ENCODE measurements at regions not wholly inside any gene's neighbourhood (a gene's known extent, or its start where the extent isn't known, plus 50 kb on each side); places are given as distances from the start of the nearest gene placed in this dataset.
A peak's percentile ranks its signal among the peaks of the same experiment; 100 is the strongest.
"Not testable (repeated sequence)": the region's sequence is repeated elsewhere in the genome, so short reads cannot be mapped to it uniquely, and the experiment has no call there.

DNA sequence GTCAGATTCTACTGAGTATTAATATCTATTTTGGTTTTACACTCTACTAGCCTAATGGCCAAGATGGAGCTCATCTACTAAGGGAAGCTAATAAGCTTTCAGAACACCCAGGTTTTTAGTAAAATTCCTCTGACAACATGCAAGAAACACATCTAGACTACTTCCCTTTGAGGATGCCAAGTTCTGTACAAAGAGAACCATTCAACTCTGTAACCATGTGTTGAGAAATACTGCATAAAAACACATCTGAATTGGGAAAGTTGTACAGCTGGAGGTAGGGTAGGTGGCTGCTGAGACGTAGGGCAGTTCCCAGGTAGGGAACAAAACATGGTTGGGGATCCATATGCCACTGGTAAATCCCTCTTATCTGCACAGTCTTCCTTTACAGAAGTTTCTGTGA is 66.2 kb downstream of the SC5D start:
- no peaks in the 10 kb centered on the region for H3K36me3 ChIP-seq (replicated peaks)
- DNase-seq: no peak
- TF ChIP-seq, protein P1, sequence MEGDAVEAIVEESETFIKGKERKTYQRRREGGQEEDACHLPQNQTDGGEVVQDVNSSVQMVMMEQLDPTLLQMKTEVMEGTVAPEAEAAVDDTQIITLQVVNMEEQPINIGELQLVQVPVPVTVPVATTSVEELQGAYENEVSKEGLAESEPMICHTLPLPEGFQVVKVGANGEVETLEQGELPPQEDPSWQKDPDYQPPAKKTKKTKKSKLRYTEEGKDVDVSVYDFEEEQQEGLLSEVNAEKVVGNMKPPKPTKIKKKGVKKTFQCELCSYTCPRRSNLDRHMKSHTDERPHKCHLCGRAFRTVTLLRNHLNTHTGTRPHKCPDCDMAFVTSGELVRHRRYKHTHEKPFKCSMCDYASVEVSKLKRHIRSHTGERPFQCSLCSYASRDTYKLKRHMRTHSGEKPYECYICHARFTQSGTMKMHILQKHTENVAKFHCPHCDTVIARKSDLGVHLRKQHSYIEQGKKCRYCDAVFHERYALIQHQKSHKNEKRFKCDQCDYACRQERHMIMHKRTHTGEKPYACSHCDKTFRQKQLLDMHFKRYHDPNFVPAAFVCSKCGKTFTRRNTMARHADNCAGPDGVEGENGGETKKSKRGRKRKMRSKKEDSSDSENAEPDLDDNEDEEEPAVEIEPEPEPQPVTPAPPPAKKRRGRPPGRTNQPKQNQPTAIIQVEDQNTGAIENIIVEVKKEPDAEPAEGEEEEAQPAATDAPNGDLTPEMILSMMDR (IDR thresholded peaks at IDR 0.05; ENCODE audit: low read depth, low read length, missing control alignments): no peak
- in situ Hi-C loops (cut with HindIII; ENCODE audit: low pct_ligation_motif_present, low sequenced_read_pairs): no loop called here
- H3K4me3 ChIP-seq (ENCODE audit: low read depth, low read length): no peak overlapping the region
- no peak overlapping the region for H3K27ac ChIP-seq
- no peaks in the 10 kb centered on the region for H3K27me3 ChIP-seq (replicated peaks)

DNA sequence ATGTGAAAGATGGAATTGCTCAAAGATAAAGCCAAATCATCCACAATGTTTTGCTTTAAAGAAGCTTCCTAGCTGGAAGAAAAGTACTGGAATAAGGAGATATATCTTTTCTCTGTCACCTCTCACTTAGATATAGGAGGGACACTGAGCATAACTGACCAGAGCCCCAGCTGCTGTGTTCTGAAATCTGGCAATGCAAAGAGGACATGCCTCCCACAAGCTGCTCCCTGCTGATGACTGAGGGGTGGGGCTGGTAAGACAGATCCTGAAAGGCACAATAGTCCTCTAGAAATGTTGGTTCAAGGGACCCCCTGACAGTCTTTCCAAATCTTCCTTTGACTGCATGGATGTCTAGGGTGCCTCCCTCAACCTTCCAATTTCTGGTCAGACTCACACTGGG is 67.0 kb downstream of the SC5D start:
- no peak overlapping the region for H3K4me3 ChIP-seq (ENCODE audit: low read depth, low read length)
- TF ChIP-seq, protein P1 (IDR thresholded peaks at IDR 0.05; ENCODE audit: low read depth, low read length, missing control alignments): no peak
- in situ Hi-C loops (cut with HindIII; ENCODE audit: low pct_ligation_motif_present, low sequenced_read_pairs): no loop called here
- no peak overlapping the region for H3K27ac ChIP-seq
- no peaks in the 10 kb centered on the region for H3K36me3 ChIP-seq (replicated peaks)
- H3K27me3 ChIP-seq (replicated peaks): no peaks in the 10 kb centered on the region
- DNase-seq: no peak

DNA sequence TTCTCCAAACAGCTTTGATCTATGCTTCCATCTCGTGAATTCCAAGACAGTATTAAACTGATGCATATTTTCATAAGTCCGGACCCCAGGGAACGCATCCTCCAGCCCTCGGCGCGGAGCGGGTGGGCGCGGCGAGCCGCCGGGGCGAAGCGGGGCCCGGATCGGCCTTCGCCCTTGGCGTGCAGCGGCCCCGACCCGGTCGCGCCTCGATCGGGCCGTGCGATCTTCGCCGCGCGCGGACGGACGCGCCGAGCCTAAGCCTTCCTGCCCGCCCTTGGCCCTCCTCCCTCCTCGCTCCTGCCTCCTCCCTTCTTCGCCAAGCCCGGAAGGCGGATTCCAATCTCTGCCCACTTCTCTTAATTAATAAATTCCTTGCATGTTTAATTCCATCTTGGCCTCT is 70.4 kb downstream of the SC5D start:
- in situ Hi-C loops (cut with HindIII; ENCODE audit: low pct_ligation_motif_present, low sequenced_read_pairs); DNase-seq; H3K27ac ChIP-seq; H3K36me3 ChIP-seq (replicated peaks); H3K27me3 ChIP-seq (replicated peaks); H3K4me3 ChIP-seq (ENCODE audit: low read depth, low read length): not testable (repeated sequence)

DNA sequence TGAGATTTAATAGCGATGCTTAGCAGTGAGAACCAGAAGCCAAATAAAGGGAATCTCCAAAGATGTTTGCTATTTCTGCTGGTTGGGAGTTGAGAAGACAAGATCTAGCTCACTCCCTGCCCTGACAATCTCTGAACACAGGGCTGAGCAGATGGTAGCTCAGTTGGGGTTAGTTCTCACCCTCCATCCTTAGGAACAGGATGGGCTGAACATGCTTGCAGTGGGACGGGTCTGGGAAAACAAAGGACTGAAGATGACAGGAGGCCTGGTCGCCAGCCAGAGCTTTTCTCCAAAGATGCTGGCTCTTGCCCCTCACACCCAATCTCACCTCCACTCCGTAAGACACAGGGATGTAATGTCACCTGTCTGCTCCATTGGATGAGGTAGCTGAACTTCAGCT is 72.7 kb downstream of the SC5D start:
- no peaks in the 10 kb centered on the region for H3K27me3 ChIP-seq (replicated peaks)
- no peaks in the 10 kb centered on the region for H3K36me3 ChIP-seq (replicated peaks)
- in situ Hi-C loops (cut with HindIII; ENCODE audit: low pct_ligation_motif_present, low sequenced_read_pairs): no loop called here
- no peak for DNase-seq
- no peak overlapping the region for H3K27ac ChIP-seq
- no peak overlapping the region for H3K4me3 ChIP-seq (ENCODE audit: low read depth, low read length)
- TF ChIP-seq, protein P1 (IDR thresholded peaks at IDR 0.05; ENCODE audit: low read depth, low read length, missing control alignments): no peak

DNA sequence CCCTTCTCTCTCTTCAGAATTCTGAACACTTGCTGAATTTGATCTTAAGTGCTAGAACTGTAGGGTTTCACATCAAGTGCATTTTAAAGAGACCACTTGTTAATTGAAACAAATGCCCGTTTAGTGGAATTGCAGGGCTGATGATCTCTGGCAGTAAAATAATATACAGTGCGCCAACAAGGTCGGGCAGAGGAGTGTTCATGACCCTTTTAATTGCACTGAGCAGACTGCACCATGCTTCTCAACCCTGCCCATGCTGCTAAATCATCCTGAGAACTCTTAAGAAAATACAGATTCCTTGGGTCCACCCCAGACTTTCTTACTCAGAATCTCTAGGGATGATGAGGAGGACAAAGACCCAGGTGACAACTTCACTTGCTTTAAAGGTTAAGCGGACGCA is 73.5 kb downstream of the SC5D start:
- no peak for DNase-seq
- H3K36me3 ChIP-seq (replicated peaks): no peaks in the 10 kb centered on the region

DNA sequence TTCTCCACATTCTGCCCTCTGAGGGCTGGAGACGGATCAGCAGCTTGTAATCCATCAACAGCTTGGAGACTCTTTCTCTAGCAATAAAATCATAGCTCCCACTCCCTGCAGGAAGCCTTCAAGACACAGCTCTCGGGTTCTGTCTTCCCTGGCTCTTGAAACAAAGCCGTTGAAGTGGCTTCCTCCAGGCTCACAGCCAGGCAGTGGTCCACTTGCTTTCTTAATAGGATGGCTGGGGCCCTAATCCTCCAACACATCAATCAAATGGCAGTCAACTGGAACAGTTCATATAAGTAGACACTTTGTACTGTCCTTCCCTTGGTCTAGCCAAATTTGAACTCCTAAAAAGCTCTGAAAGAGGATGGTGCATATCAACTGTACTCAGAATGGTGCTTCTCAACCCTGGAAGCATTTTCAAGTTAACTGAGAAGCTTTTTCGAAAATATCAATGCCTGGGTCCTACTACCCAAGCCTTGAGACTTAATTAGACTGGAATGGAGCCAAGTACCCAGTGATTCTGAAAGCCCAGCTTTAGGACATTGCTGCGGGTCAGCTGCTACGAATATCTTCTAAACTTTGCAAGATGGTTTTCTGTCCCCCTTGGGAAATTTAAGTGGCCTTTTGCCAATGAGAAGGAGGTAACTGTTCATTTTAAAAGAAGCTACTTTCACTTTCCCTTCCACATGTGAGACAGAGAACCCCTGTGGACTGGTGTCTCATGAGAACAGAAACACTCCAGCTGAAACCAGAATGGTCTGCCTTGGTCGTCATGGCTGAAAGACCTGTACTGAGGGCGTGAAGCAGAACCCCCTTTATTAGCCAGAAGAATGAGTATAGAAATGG is 74.7 kb downstream of the SC5D start:
- Histone ChIP-seq H3K36me3 (replicated peaks) (no peaks in the 10 kb centered on the region), H3K4me3 (ENCODE audit: low read depth, low read length) (no peak overlapping the region), H3K27me3 (replicated peaks) (no peaks in the 10 kb centered on the region), H3K27ac (no peak overlapping the region)
- in situ Hi-C loops (cut with HindIII; ENCODE audit: low pct_ligation_motif_present, low sequenced_read_pairs): no loop called here
- TF ChIP-seq, protein P1 (IDR thresholded peaks at IDR 0.05; ENCODE audit: low read depth, low read length, missing control alignments): no peak
- peak; percentile 24 for DNase-seq

More for the DNA sequence above, 73.5 kb downstream of the SC5D start:
- Histone ChIP-seq H3K27ac (no peak overlapping the region), H3K27me3 (replicated peaks) (no peaks in the 10 kb centered on the region), H3K4me3 (ENCODE audit: low read depth, low read length) (no peak overlapping the region)
- TF ChIP-seq, protein P1 (IDR thresholded peaks at IDR 0.05; ENCODE audit: low read depth, low read length, missing control alignments): no peak
- in situ Hi-C loops (cut with HindIII; ENCODE audit: low pct_ligation_motif_present, low sequenced_read_pairs): no loop called here
